CD14-positive monocyte (primary cell): ENCODE measurements at regions not wholly inside any gene's neighbourhood (a gene's known extent, or its start where the extent isn't known, plus 50 kb on each side); places are given as distances from the start of the nearest gene placed in this dataset. TPM values are rescaled to one million over a fixed set of nuclear protein-coding genes. Genes with fewer than 3 reads are reported as not detected.

Source experiments
- DNase-seq, 3 donors: peaks; one replicate each; pipeline ENCODE4 v3.0.0-alpha.2; 2011 to 2022
- H2AFZ ChIP-seq: 2 replicates; pipeline ENCODE4 v1.6.0; 2012; ENCODE audit warnings: mild to moderate bottlenecking, low read depth, low read length, inconsistent platforms; ENCODE audit not compliant: insufficient read depth, poor library complexity, severe bottlenecking
- H3K27ac ChIP-seq, 2 donors: 1 replicate in 1 of 2; 2 replicates in 1 of 2; pipeline ENCODE4 v1.5.1; 2012 to 2013; ENCODE audit warnings: low read length in 2 of 2, control low read depth in 1 of 2, inconsistent platforms in 1 of 2, low read depth in 1 of 2, mild to moderate bottlenecking in 1 of 2
- H3K27me3 ChIP-seq, 2 donors: one replicate each; pipeline versions ENCODE4 v1.6.0 to v1.6.1; 2011 to 2013; ENCODE audit warnings: low read length in 2 of 2; ENCODE audit not compliant: control insufficient read depth in 2 of 2, insufficient read depth in 2 of 2
- H3K36me3 ChIP-seq, 2 donors: replicated peaks in 1 of 2; 1 replicate in 1 of 2; 2 replicates in 1 of 2; pipeline versions ENCODE4 v1.5.1 to v1.6.1; 2012 to 2013; ENCODE audit warnings: low read length in 2 of 2, control low read depth in 1 of 2, inconsistent platforms in 1 of 2, mild to moderate bottlenecking in 1 of 2; ENCODE audit not compliant: insufficient read depth in 2 of 2, control insufficient read depth in 1 of 2
- H3K4me1 ChIP-seq, 2 donors: 1 replicate in 1 of 2; 2 replicates in 1 of 2; pipeline versions ENCODE4 v1.5.1 to v1.6.1; 2012 to 2013; ENCODE audit warnings: low read length in 2 of 2, control low read depth in 1 of 2, inconsistent platforms in 1 of 2, mild to moderate bottlenecking in 1 of 2, moderate library complexity in 1 of 2; ENCODE audit not compliant: insufficient read depth in 2 of 2, control insufficient read depth in 1 of 2
- H3K4me2 ChIP-seq: replicated peaks from 2 replicates; pipeline ENCODE3; 2012; ENCODE audit warnings: low read length, moderate library complexity, mild to moderate bottlenecking; ENCODE audit not compliant: poor library complexity, severe bottlenecking; ENCODE audit errors: extremely low read depth
- H3K4me3 ChIP-seq, 3 experiments: fragments of 200-600 bp in 1 of 3; sonication (generic) in 1 of 3; replicated peaks in 1 of 3; 1 replicate in 2 of 3; 2 replicates in 1 of 3; pipeline ENCODE4 v1.5.1; 2011 to 2013; ENCODE audit warnings: low read length in 3 of 3, mild to moderate bottlenecking in 3 of 3, control low read depth in 2 of 3, low read depth in 2 of 3, inconsistent platforms in 1 of 3, moderate library complexity in 1 of 3
- H3K79me2 ChIP-seq: 2 replicates; pipeline ENCODE4 v1.6.0; 2012; ENCODE audit warnings: mild to moderate bottlenecking, control low read depth, inconsistent platforms, low read length, moderate library complexity; ENCODE audit not compliant: insufficient read depth
- H3K9ac ChIP-seq: 2 replicates; pipeline ENCODE4 v1.6.0; 2017; ENCODE audit warnings: low read length, mild to moderate bottlenecking; ENCODE audit not compliant: insufficient read depth, poor library complexity, severe bottlenecking
- H3K9me3 ChIP-seq, 2 donors: replicated peaks in 1 of 2; 1 replicate in 1 of 2; 2 replicates in 1 of 2; pipeline versions ENCODE4 v1.5.1 to v1.6.1; 2012 to 2013; ENCODE audit warnings: low read length in 2 of 2, control low read depth in 1 of 2; ENCODE audit not compliant: control insufficient read depth in 1 of 2, insufficient read depth in 1 of 2
- H4K20me1 ChIP-seq: 2 replicates; pipeline ENCODE4 v1.6.0; 2012; ENCODE audit warnings: mild to moderate bottlenecking, low read length, control low read depth, moderate library complexity; ENCODE audit not compliant: insufficient read depth
- H3K27ac Mint-ChIP-seq, 7 donors: one replicate each; pipeline ENCODE4 v1.8.0; 2020; ENCODE audit warnings: mild to moderate bottlenecking in 7 of 7, mixed read lengths in 7 of 7, moderate library complexity in 6 of 7, inconsistent platforms in 2 of 7
- H3K27me3 Mint-ChIP-seq, 3 donors: one replicate each; pipeline ENCODE4 v1.8.0; 2021 to 2022; ENCODE audit warnings: low read depth in 3 of 3, mild to moderate bottlenecking in 3 of 3, mixed read lengths in 3 of 3, moderate library complexity in 3 of 3, inconsistent platforms in 1 of 3
- H3K36me3 Mint-ChIP-seq, 2 donors: one replicate each; pipeline ENCODE4 v1.8.0; 2020; ENCODE audit warnings: mixed read lengths in 2 of 2, inconsistent platforms in 1 of 2, mild to moderate bottlenecking in 1 of 2
- H3K4me1 Mint-ChIP-seq: one replicate; pipeline ENCODE4 v1.8.0; 2020; ENCODE audit warnings: mild to moderate bottlenecking, mixed read lengths
- H3K4me3 Mint-ChIP-seq, 2 donors: one replicate each; pipeline ENCODE4 v1.8.0; 2020; ENCODE audit warnings: mild to moderate bottlenecking in 2 of 2, mixed read lengths in 2 of 2, moderate library complexity in 1 of 2
- H3K9me3 Mint-ChIP-seq, 7 donors: one replicate each; pipeline ENCODE4 v1.8.0; 2020 to 2022; ENCODE audit warnings: mixed read lengths in 7 of 7, mild to moderate bottlenecking in 6 of 7, moderate library complexity in 6 of 7, inconsistent platforms in 2 of 7
- CTCF ChIP-seq: fragments of 200-600 bp; IDR thresholded peaks from one replicate; pipeline ENCODE4 v1.8.0; 2022; ENCODE audit warnings: antibody characterized with exemption, mild to moderate bottlenecking
- WGBS: methylation state at CpG from one replicate; pipeline ENCODE4 v1.1.5; 2013; ENCODE audit warnings: missing lambda C conversion rate; ENCODE audit not compliant: insufficient coverage; 5-methylcytosine and 5-hydroxymethylcytosine counted together
- intact Hi-C, 2 donors: fragments of 100-400 bp; cut with micrococcal nuclease; formaldehyde crosslinking; loops; one replicate each; pipeline versions ENCODE4 v1.15.0 to v1.15.1; 2023
- small RNA-seq: library from RNA; depleted of rRNA; stranded (forward); fragments of <200 nt; gene quantifications from one replicate; pipeline ENCODE3, GENCODE V24; 2012; ENCODE audit warnings: low read depth; ENCODE audit not compliant: insufficient read length

GRCh38 chr11:30174265-30175020, 56.4 kb upstream of the FSHB start:
- no peak overlapping the region for H3K9ac ChIP-seq
- Mint-ChIP-seq H3K4me3 (no peak overlapping the region), H3K9me3 (peaks cover 11 to 26% (median 21%) of the 10 kb centered on the region in 7 donors), H3K36me3 (no peaks in the 10 kb centered on the region), H3K4me1 (no peaks in the 10 kb centered on the region), H3K27me3 (peaks cover 1 to 2% (median 2%) of the 10 kb centered on the region in 3 donors), H3K27ac (no peak overlapping the region)
- H3K27me3 ChIP-seq: no peaks in the 10 kb centered on the region
- H3K27ac ChIP-seq: no peak overlapping the region
- no peak for TF ChIP-seq CTCF
- H4K20me1 ChIP-seq: no peaks in the 10 kb centered on the region
- H3K4me3 ChIP-seq: no peak overlapping the region
- no peaks in the 10 kb centered on the region for H3K79me2 ChIP-seq
- no peak for DNase-seq
- peaks cover 17 to 25% of the 10 kb centered on the region in 2 donors for H3K9me3 ChIP-seq
- no peak overlapping the region for H2AFZ ChIP-seq
- WGBS: no CpG with 5 or more reads among the region's 2 CpGs
- no peak overlapping the region for H3K4me2 ChIP-seq
- intact Hi-C loops: no loop called here
- no peaks in the 10 kb centered on the region for H3K36me3 ChIP-seq
- no peaks in the 10 kb centered on the region for H3K4me1 ChIP-seq

Small RNA genes in the stretch of these regions (small RNA-seq; reads per million reads assigned to genes)
- gene AL358944.1: not detected
